Upper lobe of right lung (tissue), 1 donor: ENCODE measurements at regions not wholly inside any gene's neighbourhood (a gene's known extent, or its start where the extent isn't known, plus 50 kb on each side); places are given as distances from the start of the nearest gene placed in this dataset.
"Not testable (repeated sequence)": the region's sequence is repeated elsewhere in the genome, so short reads cannot be mapped to it uniquely, and the experiment has no call there.

Experiments
- ATAC-seq: fragments of 200-7000 bp; cut with Tn5 transposase; one replicate; pipeline ENCODE4 v1.9.1; 2020; ENCODE audit warnings: mild to moderate bottlenecking, moderate library complexity
- DNase-seq: peaks from one replicate; pipeline ENCODE4 v3.0.0-alpha.2; 2020
- H3K27ac ChIP-seq: fragments of 200-600 bp; one replicate; pipeline ENCODE4 v1.8.0; 2022
- H3K27me3 ChIP-seq: fragments of 200-600 bp; one replicate; pipeline ENCODE4 v1.8.0; 2022; ENCODE audit warnings: mild to moderate bottlenecking
- H3K36me3 ChIP-seq: fragments of 200-600 bp; one replicate; pipeline ENCODE4 v1.8.0; 2022
- H3K4me1 ChIP-seq: fragments of 200-600 bp; one replicate; pipeline ENCODE4 v1.8.0; 2022
- H3K4me3 ChIP-seq: fragments of 200-600 bp; one replicate; pipeline ENCODE4 v1.8.0; 2022; ENCODE audit warnings: mild to moderate bottlenecking
- H3K9me3 ChIP-seq: fragments of 200-600 bp; one replicate; pipeline ENCODE4 v1.8.0; 2022
- intact Hi-C: fragments of 100-400 bp; cut with DNase I; formaldehyde crosslinking; loops from one replicate; pipeline ENCODE4 v1.11.0; 2022
- TF ChIP-seq, protein P1 (sequence below): fragments of 200-600 bp; IDR thresholded peaks from one replicate; pipeline ENCODE4 v1.8.0; 2022; ENCODE audit warnings: antibody characterized with exemption
- donor health status: DM: no; HTN: yes; CAD: no; lungs with severe emphysema.

DNA sequence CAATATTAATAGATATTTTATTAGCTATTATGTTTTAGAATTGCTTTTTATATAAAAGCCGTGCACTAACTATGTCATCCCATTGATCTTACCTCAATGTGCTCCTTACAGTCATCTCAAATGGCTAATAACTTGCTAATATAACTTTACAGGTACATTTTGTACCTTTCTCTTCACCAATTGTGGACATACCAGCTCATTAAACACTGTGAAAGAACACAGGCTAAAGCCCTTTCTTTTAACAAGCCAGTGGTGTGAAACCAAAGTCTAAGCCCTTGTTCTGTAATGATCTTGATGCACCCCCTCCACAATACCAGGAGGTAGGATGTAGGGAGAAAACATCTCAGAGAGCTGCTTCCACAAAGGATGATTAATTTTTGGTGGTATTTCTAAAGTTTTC lies 675.3 kb upstream of the USP15 start:
- Histone ChIP-seq H3K9me3 (peaks cover 4% of the 10 kb centered on the region), H3K27ac (no peak overlapping the region), H3K4me1 (no peaks in the 10 kb centered on the region), H3K4me3 (no peak overlapping the region), H3K27me3 (no peaks in the 10 kb centered on the region), H3K36me3 (no peaks in the 10 kb centered on the region)
- intact Hi-C loops: no loop called here
- DNase-seq (no peak), ATAC-seq (no peak)
- TF ChIP-seq, protein P1, sequence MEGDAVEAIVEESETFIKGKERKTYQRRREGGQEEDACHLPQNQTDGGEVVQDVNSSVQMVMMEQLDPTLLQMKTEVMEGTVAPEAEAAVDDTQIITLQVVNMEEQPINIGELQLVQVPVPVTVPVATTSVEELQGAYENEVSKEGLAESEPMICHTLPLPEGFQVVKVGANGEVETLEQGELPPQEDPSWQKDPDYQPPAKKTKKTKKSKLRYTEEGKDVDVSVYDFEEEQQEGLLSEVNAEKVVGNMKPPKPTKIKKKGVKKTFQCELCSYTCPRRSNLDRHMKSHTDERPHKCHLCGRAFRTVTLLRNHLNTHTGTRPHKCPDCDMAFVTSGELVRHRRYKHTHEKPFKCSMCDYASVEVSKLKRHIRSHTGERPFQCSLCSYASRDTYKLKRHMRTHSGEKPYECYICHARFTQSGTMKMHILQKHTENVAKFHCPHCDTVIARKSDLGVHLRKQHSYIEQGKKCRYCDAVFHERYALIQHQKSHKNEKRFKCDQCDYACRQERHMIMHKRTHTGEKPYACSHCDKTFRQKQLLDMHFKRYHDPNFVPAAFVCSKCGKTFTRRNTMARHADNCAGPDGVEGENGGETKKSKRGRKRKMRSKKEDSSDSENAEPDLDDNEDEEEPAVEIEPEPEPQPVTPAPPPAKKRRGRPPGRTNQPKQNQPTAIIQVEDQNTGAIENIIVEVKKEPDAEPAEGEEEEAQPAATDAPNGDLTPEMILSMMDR: no peak

DNA sequence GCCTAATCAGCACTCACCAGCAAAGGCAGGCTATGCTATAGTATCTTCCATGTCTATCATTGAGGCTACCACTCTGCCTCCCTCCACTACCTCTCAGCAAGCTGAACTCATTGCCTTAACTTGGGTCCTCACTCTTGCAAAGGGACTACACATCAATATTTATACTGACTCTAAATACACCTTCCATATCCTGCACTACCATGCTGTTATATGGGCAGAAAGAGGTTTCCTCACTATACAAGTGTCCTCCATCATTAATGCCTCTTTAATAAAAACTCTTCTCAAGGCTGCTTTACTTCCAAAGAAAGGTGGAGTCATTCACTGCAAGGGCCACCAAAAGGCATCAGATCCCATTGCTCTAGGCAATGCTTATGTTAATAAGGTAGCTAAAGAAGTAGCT lies 669.3 kb upstream of the USP15 start:
- H3K27me3 ChIP-seq, H3K36me3 ChIP-seq, H3K27ac ChIP-seq, H3K4me3 ChIP-seq, H3K9me3 ChIP-seq, DNase-seq, intact Hi-C loops, ATAC-seq, H3K4me1 ChIP-seq: not testable (repeated sequence)

DNA sequence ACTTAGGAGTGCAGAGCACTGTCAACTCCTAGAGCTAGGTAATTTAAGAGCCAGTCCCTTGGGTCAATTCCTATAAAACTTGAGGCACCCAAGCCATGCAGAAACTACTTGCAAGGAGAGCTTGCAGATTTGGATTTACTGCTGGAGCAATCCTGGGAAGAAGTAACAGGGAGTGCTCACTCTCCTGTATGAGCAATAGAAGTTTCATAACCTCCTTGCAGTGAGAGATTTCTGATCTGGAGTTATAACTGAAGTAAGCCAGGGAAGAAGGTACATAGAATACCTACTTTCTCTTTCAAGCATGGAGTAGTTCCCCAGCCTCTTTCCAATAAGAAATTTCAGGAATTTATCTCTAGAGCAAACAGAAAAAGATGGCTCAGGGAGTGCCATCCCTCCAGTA lies 650.1 kb upstream of the USP15 start:
- H3K27ac ChIP-seq: no peak overlapping the region
- intact Hi-C loops: no loop called here
- H3K36me3 ChIP-seq: no peaks in the 10 kb centered on the region
- H3K4me3 ChIP-seq: no peak overlapping the region
- no peaks in the 10 kb centered on the region for H3K9me3 ChIP-seq
- no peaks in the 10 kb centered on the region for H3K27me3 ChIP-seq
- no peak for DNase-seq
- TF ChIP-seq, protein P1: no peak
- no peaks in the 10 kb centered on the region for H3K4me1 ChIP-seq
- ATAC-seq: no peak

DNA sequence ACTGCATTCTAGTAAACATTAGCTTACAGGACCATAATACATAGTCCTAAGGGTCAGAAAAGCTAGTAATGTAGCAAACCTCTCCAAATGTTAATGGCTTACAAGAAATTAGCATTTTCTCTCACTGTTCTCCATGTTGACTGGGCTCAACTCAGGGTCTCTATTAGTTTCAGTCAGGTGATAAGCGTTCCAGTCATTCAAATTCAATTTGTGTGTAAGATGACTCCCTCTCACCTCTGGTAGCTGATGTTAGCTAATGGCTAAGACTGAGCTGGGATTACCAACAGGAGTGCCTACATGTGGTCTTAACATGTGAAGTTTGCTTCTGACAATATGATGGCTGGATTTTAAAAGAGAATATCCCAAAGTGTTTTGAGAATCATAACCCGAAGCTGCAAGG lies 630.5 kb upstream of the USP15 start:
- Histone ChIP-seq H3K4me1 (no peaks in the 10 kb centered on the region), H3K27me3 (no peaks in the 10 kb centered on the region), H3K36me3 (no peaks in the 10 kb centered on the region), H3K27ac (no peak overlapping the region), H3K4me3 (no peak overlapping the region), H3K9me3 (no peaks in the 10 kb centered on the region)
- ATAC-seq (no peak), DNase-seq (no peak)
- intact Hi-C loops: no loop called here
- TF ChIP-seq, protein P1: no peak

DNA sequence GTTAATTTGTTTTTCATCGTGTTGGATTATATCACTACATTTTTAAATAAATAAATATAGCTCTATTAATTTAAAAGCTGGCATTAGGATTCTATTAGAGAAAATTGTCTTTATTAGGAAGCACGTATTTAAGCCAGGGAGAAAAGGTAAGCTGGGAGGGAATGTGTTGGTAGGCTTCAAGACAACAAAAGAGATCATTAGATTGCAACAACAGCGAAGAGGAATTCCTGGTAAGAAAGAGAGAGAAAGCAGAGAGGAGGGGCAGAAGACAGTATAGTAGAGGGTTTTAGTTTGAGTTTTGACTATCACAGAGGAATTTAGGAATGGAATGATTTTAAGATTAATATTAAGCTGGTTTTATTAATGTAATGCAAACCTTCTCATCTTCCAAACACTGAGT lies 613.6 kb upstream of the USP15 start:
- Histone ChIP-seq H3K27ac (no peak overlapping the region), H3K4me1 (no peaks in the 10 kb centered on the region), H3K9me3 (no peaks in the 10 kb centered on the region), H3K36me3 (no peaks in the 10 kb centered on the region), H3K4me3 (no peak overlapping the region), H3K27me3 (no peaks in the 10 kb centered on the region)
- TF ChIP-seq, protein P1: no peak
- DNase-seq: no peak
- no peak for ATAC-seq
- intact Hi-C loops: no loop called here

DNA sequence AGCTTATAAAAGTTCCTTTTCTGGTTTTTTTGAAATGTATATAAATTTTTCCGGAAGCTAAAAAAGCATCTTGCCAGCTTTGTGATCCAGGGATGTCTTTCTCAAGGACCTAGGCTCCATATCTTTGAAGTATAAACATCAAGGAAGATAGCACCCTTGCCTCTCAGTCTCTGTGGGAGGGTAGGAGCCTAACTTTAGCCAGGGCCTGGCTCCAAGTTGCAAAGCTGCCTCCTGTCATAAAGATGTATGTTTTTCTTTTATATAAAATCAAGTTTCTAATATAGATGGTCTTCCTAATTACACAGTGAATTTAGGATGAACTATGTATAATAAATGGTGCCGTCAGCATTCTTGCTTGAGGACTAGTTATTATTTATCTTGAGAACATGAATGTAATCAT lies 612.6 kb upstream of the USP15 start:
- DNase-seq (no peak), ATAC-seq (no peak)
- Histone ChIP-seq H3K27ac (no peak overlapping the region), H3K4me3 (no peak overlapping the region), H3K27me3 (no peaks in the 10 kb centered on the region), H3K36me3 (no peaks in the 10 kb centered on the region), H3K9me3 (no peaks in the 10 kb centered on the region), H3K4me1 (no peaks in the 10 kb centered on the region)
- intact Hi-C loops: no loop called here
- TF ChIP-seq, protein P1: no peak
